ACC112 (cell line): ENCODE measurements at regions not wholly inside any gene's neighbourhood (a gene's known extent, or its start where the extent isn't known, plus 50 kb on each side); places are given as distances from the start of the nearest gene placed in this dataset.
"Not testable (repeated sequence)": the region's sequence is repeated elsewhere in the genome, so short reads cannot be mapped to it uniquely, and the experiment has no call there.

Source experiments
- H2AFZ ChIP-seq: fragments of 200-600 bp; sonication (generic); one replicate; pipeline ENCODE4 v1.6.0; 2017; ENCODE audit warnings: antibody characterized with exemption, low read length; ENCODE audit not compliant: unreplicated experiment
- H3K27ac ChIP-seq: fragments of 200-600 bp; sonication (generic); 2 replicates; pipeline ENCODE4 v1.5.1; 2014; ENCODE audit warnings: low read depth, mild to moderate bottlenecking, antibody characterized with exemption, low read length, moderate library complexity
- H3K27me3 ChIP-seq: fragments of 200-600 bp; sonication (generic); 2 replicates; pipeline ENCODE4 v1.6.1; 2014; ENCODE audit warnings: mild to moderate bottlenecking, antibody characterized with exemption, low read length, moderate library complexity, mixed read lengths; ENCODE audit not compliant: insufficient read depth
- H3K36me3 ChIP-seq: fragments of 200-600 bp; sonication (generic); 2 replicates; pipeline ENCODE4 v1.6.1; 2016; ENCODE audit warnings: mild to moderate bottlenecking, antibody characterized with exemption, low read length, moderate library complexity, mixed read lengths; ENCODE audit not compliant: insufficient read depth
- H3K4me1 ChIP-seq: fragments of 200-600 bp; sonication (generic); one replicate; pipeline ENCODE4 v1.6.1; 2016; ENCODE audit warnings: low read length, mixed read lengths; ENCODE audit not compliant: insufficient read depth, unreplicated experiment, control insufficient read depth
- H3K4me3 ChIP-seq: fragments of 200-600 bp; sonication (generic); 2 replicates; pipeline ENCODE4 v1.5.1; 2014; ENCODE audit warnings: mild to moderate bottlenecking, low read depth, low read length
- H3K79me2 ChIP-seq: fragments of 200-600 bp; sonication (generic); one replicate; pipeline ENCODE4 v1.6.0; 2016; ENCODE audit warnings: low read length; ENCODE audit not compliant: control insufficient read depth, unreplicated experiment, insufficient read depth

DNA sequence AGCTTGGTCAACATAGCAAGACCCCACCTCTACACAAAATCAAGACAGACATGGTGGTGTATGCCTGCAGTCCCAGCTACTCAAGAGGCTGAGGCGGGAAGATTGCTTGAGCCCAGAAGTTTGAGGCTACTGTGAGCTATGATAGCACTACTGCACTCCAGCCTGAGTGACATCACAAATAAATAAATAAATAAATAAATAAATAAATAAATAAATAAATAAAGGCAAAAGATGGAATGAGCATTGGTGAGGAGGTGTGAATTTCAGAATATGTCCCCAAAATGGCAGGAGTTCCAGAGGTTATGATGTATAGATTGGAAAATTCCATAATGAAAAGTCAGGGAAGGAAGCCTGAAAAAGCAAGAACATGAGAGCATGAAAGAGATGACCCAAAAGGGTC, 249.9 kb downstream of the MEX3B start:
- Histone ChIP-seq H3K4me1 (no peaks in the 10 kb centered on the region), H3K36me3 (no peaks in the 10 kb centered on the region), H3K27me3 (no peaks in the 10 kb centered on the region), H2AFZ (no peak overlapping the region), H3K4me3 (no peak overlapping the region), H3K27ac (no peak overlapping the region), H3K79me2 (no peaks in the 10 kb centered on the region)

- Histone ChIP-seq H3K27ac (no peak overlapping the region), H3K4me1 (no peaks in the 10 kb centered on the region), H3K36me3 (no peaks in the 10 kb centered on the region), H3K27me3 (no peaks in the 10 kb centered on the region), H3K79me2 (no peaks in the 10 kb centered on the region), H3K4me3 (no peak overlapping the region), H2AFZ (no peak overlapping the region)
These were observed 253.2 kb downstream of the MEX3B start for GRCh38 chr15:81792646-81793045.

DNA sequence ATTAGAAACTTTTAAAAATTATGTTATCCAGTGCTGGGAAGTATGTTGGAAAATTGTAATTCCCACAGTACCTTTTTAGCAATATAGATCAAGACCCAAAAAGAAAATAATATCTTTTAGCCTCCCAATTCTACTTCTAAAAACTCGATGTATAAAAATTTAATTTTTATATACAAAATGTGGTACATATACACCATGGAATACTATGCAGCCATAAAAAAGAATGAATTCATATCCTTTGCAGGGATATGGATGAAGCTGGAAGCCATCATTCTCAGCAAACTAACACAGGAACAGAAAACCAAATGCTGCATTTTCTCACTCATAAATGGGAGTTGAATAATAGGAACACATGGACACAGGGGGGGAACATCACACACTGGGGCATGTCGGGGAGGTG, 254.5 kb downstream of the MEX3B start:
- H3K79me2 ChIP-seq, H3K4me1 ChIP-seq, H3K27me3 ChIP-seq, H3K27ac ChIP-seq, H3K4me3 ChIP-seq, H3K36me3 ChIP-seq, H2AFZ ChIP-seq: not testable (repeated sequence)

DNA sequence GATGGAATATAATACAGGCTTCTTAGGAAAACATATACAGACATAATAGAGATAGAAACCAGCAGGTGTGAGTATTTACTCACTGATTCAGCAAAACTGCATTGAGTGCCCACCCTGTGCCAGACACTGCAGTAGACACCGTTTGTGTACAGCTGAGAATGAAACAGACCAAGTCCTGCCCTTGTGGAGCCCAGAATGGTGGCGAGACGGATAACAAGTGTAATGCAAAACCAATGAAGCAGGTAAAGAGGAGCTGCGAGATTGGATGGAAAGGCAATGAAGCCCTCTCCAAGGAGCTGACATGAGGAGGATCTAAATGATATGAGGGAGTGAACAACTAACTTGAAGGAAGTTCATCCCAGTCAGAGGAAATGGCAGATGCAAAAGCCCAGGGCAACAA, 256.4 kb downstream of the MEX3B start:
- Histone ChIP-seq H3K4me1 (no peaks in the 10 kb centered on the region), H3K36me3 (no peaks in the 10 kb centered on the region), H3K27me3 (no peaks in the 10 kb centered on the region), H3K4me3 (no peak overlapping the region), H3K27ac (no peak overlapping the region), H3K79me2 (no peaks in the 10 kb centered on the region), H2AFZ (no peak overlapping the region)

- Histone ChIP-seq H3K27ac (no peak overlapping the region), H3K4me1 (no peaks in the 10 kb centered on the region), H3K79me2 (no peaks in the 10 kb centered on the region)
These were observed 259.0 kb downstream of the MEX3B start for GRCh38 chr15:81786776-81787175.

DNA sequence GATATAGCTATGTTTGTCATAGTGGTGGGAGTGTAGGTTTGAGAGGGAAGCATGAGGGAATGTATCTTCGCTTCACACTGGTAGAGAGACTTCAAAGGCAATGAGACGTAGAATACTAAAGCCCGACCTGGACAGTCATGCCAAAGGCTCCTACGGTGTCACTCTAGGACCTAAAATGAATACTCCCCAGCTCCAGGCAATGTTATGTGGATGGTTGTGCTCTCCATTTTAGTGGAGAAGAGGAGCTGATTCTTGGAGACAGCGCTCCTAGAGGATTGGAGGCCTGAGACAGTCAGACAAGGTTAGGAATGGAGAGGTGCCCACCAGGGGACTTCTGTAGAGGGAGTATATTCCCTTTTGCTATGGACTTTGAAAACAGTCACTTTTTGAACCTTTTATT, 260.1 kb downstream of the MEX3B start:
- H3K4me3 ChIP-seq = no peak overlapping the region
- no peak overlapping the region for H3K27ac ChIP-seq
- H3K36me3 ChIP-seq = no peaks in the 10 kb centered on the region
- no peaks in the 10 kb centered on the region for H3K4me1 ChIP-seq
- H2AFZ ChIP-seq = no peak overlapping the region
- H3K79me2 ChIP-seq = no peaks in the 10 kb centered on the region
- H3K27me3 ChIP-seq = no peaks in the 10 kb centered on the region

More at GRCh38 chr15:81786776-81787175, 259.0 kb downstream of the MEX3B start:
- Histone ChIP-seq H3K4me3 (no peak overlapping the region), H2AFZ (no peak overlapping the region), H3K27me3 (no peaks in the 10 kb centered on the region), H3K36me3 (no peaks in the 10 kb centered on the region)

DNA sequence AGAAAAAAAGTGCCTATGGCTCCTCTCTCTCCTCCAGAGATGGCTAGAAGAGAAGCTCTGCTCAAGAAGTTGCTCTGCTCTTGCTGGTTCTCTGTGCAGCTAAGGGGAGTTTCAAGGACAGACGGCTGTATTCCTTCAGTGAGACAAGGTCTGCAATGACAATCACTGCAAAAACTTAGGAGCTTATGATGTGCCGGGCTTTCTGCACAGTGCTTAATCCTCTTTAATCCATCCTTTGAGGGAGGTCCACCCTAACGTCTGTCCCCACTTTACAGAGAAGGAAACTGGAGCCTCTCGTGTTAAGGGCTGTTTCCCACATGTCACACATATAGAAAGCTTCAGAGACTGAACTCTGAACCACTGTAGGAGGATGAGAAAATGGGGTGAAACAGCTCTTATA, 260.6 kb downstream of the MEX3B start:
- no peaks in the 10 kb centered on the region for H3K27me3 ChIP-seq

DNA sequence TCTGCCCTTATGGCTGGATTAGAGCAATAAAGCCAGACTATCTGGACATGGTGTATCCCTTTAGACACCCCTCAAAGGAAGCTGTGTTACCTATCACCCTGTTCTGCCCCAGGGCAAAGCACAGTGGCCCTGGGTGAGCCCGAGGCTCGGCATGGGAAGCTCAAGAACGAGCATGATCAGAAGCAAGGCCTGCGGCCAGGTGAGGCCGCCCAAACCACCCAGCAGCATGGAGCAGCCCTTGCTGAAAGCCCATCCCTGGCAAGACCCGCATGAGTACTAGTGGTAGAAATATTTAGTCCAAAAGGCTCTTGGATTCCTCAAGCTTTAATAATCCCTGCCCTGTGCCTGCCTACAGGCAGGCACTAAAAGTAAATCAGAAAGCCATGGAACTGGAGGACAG, 261.1 kb downstream of the MEX3B start:
- Histone ChIP-seq H3K36me3 (no peaks in the 10 kb centered on the region), H3K4me1 (no peaks in the 10 kb centered on the region), H3K4me3 (no peak overlapping the region), H3K27ac (no peak overlapping the region), H3K79me2 (no peaks in the 10 kb centered on the region), H2AFZ (no peak overlapping the region), H3K27me3 (no peaks in the 10 kb centered on the region)

More for the DNA sequence above, 260.6 kb downstream of the MEX3B start:
- Histone ChIP-seq H3K27ac (no peak overlapping the region), H2AFZ (no peak overlapping the region), H3K79me2 (no peaks in the 10 kb centered on the region), H3K36me3 (no peaks in the 10 kb centered on the region), H3K4me1 (no peaks in the 10 kb centered on the region), H3K4me3 (no peak overlapping the region)

DNA sequence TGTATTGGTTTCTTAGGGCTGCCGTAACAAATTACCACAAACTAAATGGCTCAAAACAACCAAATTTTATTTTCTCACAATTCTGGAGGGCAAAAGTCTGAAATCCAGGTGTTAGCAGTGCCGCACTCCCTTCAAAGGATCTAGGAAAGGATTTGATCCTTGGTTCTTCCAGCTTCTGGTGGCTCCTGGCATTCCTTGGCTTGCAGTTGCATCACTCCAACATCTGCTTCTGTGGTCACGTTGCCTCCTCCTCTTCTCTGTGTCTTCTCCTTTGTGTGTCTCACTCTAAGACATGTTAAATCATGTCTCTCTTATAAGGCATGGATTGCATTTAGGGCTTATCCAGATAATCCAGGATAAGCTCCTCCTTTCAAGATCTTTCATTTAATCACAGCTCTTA, 262.2 kb downstream of the MEX3B start:
- H3K79me2 ChIP-seq = no peaks in the 10 kb centered on the region
- H3K4me1 ChIP-seq = no peaks in the 10 kb centered on the region
- H3K4me3 ChIP-seq = no peak overlapping the region
- H2AFZ ChIP-seq = no peak overlapping the region
- H3K27me3 ChIP-seq = no peaks in the 10 kb centered on the region
- H3K27ac ChIP-seq = no peak overlapping the region
- no peaks in the 10 kb centered on the region for H3K36me3 ChIP-seq

DNA sequence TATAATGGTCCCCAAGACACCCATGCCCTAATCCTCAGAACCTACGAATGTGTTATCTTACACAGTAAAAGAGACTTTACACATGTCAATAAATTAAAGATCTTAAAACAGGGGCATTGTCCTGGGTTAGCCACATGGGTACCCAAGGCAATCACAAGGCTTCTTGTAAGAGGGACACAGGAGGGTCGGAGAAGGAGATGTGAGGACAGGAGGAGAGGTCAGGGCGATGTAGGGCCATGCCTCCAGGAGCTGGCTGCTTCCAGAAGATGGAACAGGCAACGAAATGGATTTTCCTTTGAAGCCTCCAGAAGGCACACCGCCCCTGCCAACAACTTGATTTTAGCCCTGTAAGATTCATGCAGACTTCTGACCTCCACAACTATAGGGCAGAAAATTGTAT, 262.7 kb downstream of the MEX3B start:
- H3K4me3 ChIP-seq = no peak overlapping the region
- no peaks in the 10 kb centered on the region for H3K79me2 ChIP-seq
- no peaks in the 10 kb centered on the region for H3K4me1 ChIP-seq
- no peaks in the 10 kb centered on the region for H3K36me3 ChIP-seq
- no peak overlapping the region for H3K27ac ChIP-seq
- no peak overlapping the region for H2AFZ ChIP-seq
- H3K27me3 ChIP-seq = no peaks in the 10 kb centered on the region

DNA sequence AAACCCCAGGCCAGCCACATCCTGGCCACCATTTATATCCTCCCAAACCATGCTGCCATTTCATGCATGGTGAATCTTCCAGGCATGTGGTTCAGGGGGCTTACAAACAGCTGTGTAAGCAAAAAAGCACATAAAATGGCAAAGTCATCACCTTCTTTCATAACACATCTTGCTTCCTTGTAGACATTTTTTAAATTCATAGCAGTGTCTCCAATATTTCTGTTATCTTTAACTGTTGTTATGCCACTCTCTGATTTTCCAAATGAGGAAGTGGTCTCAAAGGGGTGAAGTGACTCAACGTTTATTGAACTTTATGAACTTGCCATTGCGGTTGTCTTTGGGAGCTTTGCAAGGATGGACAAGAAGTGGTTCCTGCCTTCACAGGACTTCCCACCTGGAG, 264.4 kb downstream of the MEX3B start:
- H3K27me3 ChIP-seq = no peaks in the 10 kb centered on the region

GRCh38 chr15:81780966-81781365, 264.9 kb downstream of the MEX3B start:
- Histone ChIP-seq H3K4me1 (no peaks in the 10 kb centered on the region), H3K27me3 (no peaks in the 10 kb centered on the region), H3K4me3 (no peak overlapping the region), H3K79me2 (no peaks in the 10 kb centered on the region), H3K36me3 (no peaks in the 10 kb centered on the region), H3K27ac (no peak overlapping the region), H2AFZ (no peak overlapping the region)

More for the DNA sequence above, 264.4 kb downstream of the MEX3B start:
- H3K4me3 ChIP-seq = no peak overlapping the region
- H3K4me1 ChIP-seq = no peaks in the 10 kb centered on the region
- H3K27ac ChIP-seq = no peak overlapping the region
- no peaks in the 10 kb centered on the region for H3K36me3 ChIP-seq
- H2AFZ ChIP-seq = no peak overlapping the region
- no peaks in the 10 kb centered on the region for H3K79me2 ChIP-seq
